ENCODE measurements at regions not wholly inside any gene's neighbourhood (a gene's known extent, or its start where the extent isn't known, plus 50 kb on each side); places are given as distances from the start of the nearest gene placed in this dataset.

GRCh38 chr15:35229085-35229484 lies 144.0 kb upstream of the NANOGP8 start:
- DNase-seq (ENCODE audit: low spot score), result no peak
- no peak for TF ChIP-seq CTCF (IDR thresholded peaks at IDR 0.05; ENCODE audit: borderline replicate concordance, control extremely low read depth, extremely low read depth, insufficient read depth, missing control alignments)
- in situ Hi-C loops (cut with MboI; ENCODE audit: low sequenced_read_pairs, unreplicated experiment), result no loop called here

GRCh38 chr15:35218215-35218614 lies 133.1 kb upstream of the NANOGP8 start:
- no peak for TF ChIP-seq CTCF (IDR thresholded peaks at IDR 0.05; ENCODE audit: borderline replicate concordance, control extremely low read depth, extremely low read depth, insufficient read depth, missing control alignments)
- DNase-seq (ENCODE audit: low spot score), result no peak
- in situ Hi-C loops (cut with MboI; ENCODE audit: low sequenced_read_pairs, unreplicated experiment), result no loop called here

GRCh38 chr15:35215093-35215492 lies 130.0 kb upstream of the NANOGP8 start:
- no peak for DNase-seq (ENCODE audit: low spot score)
- TF ChIP-seq CTCF (IDR thresholded peaks at IDR 0.05; ENCODE audit: borderline replicate concordance, control extremely low read depth, extremely low read depth, insufficient read depth, missing control alignments), result no peak
- in situ Hi-C loops (cut with MboI; ENCODE audit: low sequenced_read_pairs, unreplicated experiment), result no loop called here

GRCh38 chr15:35211240-35211902 lies 126.3 kb upstream of the NANOGP8 start:
- DNase-seq (ENCODE audit: low spot score), result no peak
- in situ Hi-C loops (cut with MboI; ENCODE audit: low sequenced_read_pairs, unreplicated experiment), result no loop called here
- TF ChIP-seq CTCF (IDR thresholded peaks at IDR 0.05; ENCODE audit: borderline replicate concordance, control extremely low read depth, extremely low read depth, insufficient read depth, missing control alignments), result no peak

- TF ChIP-seq CTCF (IDR thresholded peaks at IDR 0.05; ENCODE audit: borderline replicate concordance, control extremely low read depth, extremely low read depth, insufficient read depth, missing control alignments), result no peak
- no peak for DNase-seq (ENCODE audit: low spot score)
- in situ Hi-C loops (cut with MboI; ENCODE audit: low sequenced_read_pairs, unreplicated experiment), result no loop called here
Measured at GRCh38 chr15:35210370-35210769, 125.3 kb upstream of the NANOGP8 start.

- TF ChIP-seq CTCF (IDR thresholded peaks at IDR 0.05; ENCODE audit: borderline replicate concordance, control extremely low read depth, extremely low read depth, insufficient read depth, missing control alignments), result no peak
Measured at GRCh38 chr15:35209838-35210237, 124.7 kb upstream of the NANOGP8 start.

More at GRCh38 chr15:35209838-35210237, 124.7 kb upstream of the NANOGP8 start:
- no peak for DNase-seq (ENCODE audit: low spot score)
- in situ Hi-C loops (cut with MboI; ENCODE audit: low sequenced_read_pairs, unreplicated experiment), result no loop called here

Data from GM13976 (cell line).